IPS DF 6.9 (cell line): ENCODE measurements at regions not wholly inside any gene's neighbourhood (a gene's known extent, or its start where the extent isn't known, plus 50 kb on each side); places are given as distances from the start of the nearest gene placed in this dataset.

ENCODE experiments used
- DNase-seq: peaks from one replicate; pipeline ENCODE4 v3.0.0-alpha.2; 2013; ENCODE audit warnings: low read depth, low spot score
- H3K27ac ChIP-seq: one replicate; pipeline ENCODE4 v1.5.1; 2013; ENCODE audit warnings: low read length, control low read depth
- H3K27me3 ChIP-seq: 2 replicates; pipeline ENCODE4 v1.6.1; 2013; ENCODE audit warnings: mild to moderate bottlenecking, low read length; ENCODE audit not compliant: control insufficient read depth, insufficient read depth
- H3K36me3 ChIP-seq: 2 replicates; pipeline ENCODE4 v1.6.1; 2013; ENCODE audit warnings: low read length; ENCODE audit not compliant: control insufficient read depth, insufficient read depth
- H3K4me1 ChIP-seq: 2 replicates; pipeline ENCODE4 v1.6.1; 2013; ENCODE audit warnings: low read length; ENCODE audit not compliant: control insufficient read depth, insufficient read depth
- H3K4me3 ChIP-seq: 2 replicates; pipeline ENCODE4 v1.5.1; 2013; ENCODE audit warnings: mild to moderate bottlenecking, low read length
- H3K9me3 ChIP-seq: 2 replicates; pipeline ENCODE4 v1.6.1; 2013; ENCODE audit warnings: low read length, inconsistent platforms; ENCODE audit not compliant: control insufficient read depth, insufficient read depth
- WGBS: extraction: QIAGEN DNeasy Blood & Tissue Kit; methylation state at CpG from one replicate; pipeline ENCODE4 v1.1.7; 2013; ENCODE audit warnings: mixed read lengths, missing lambda C conversion rate; ENCODE audit not compliant: insufficient read length, insufficient coverage; 5-methylcytosine and 5-hydroxymethylcytosine counted together

DNA sequence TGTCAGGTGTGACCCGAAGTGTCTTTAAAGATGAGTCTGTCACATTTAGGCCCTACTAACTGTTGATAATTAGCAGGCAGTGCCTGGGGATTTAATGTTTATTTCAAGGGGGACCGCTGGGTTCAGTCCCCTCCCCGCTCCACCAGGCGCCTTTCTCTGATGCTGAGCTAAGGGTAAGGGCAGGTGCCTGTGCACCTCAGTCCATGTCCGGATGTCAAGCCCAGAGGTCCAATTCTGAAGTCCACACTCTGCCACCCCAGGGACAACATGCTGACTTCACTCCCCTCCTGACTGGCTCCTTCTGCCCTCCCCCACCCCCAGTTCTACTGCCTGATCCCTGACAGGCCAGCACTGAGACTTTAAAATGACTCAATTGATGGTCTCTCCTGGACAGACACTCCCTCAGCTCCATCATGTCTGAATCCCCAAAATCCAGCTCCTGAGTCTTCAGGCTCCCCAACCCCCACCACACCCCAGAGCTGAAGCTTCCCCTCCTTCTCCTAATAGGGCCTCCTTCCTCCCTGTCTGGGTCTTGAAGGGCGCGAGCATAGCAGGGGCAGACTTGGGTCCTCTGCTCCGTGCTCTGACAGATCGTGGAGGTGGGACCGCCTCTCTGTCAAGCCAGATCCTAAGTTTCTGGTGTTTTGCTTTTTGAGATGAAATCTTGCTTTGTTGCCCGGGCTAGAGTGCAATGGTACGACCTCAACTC lies 49.8 kb upstream of the ANO1 start:
- WGBS, result no CpG with 5 or more reads among the region's 12 CpGs
- H3K27ac ChIP-seq, result no peak overlapping the region

More for the DNA sequence above, 49.8 kb upstream of the ANO1 start:
- H3K36me3 ChIP-seq, result no peaks in the 10 kb centered on the region
- H3K4me1 ChIP-seq, result no peaks in the 10 kb centered on the region
- no peak for DNase-seq
- no peak overlapping the region for H3K4me3 ChIP-seq
- H3K27me3 ChIP-seq, result no peaks in the 10 kb centered on the region
- H3K9me3 ChIP-seq, result no peaks in the 10 kb centered on the region
